Nephron progenitor cell (in vitro differentiated cells): ENCODE measurements at regions not wholly inside any gene's neighbourhood (a gene's known extent, or its start where the extent isn't known, plus 50 kb on each side); places are given as distances from the start of the nearest gene placed in this dataset.
"Not testable (repeated sequence)": the region's sequence is repeated elsewhere in the genome, so short reads cannot be mapped to it uniquely, and the experiment has no call there.

ENCODE experiments used
- DNase-seq: peaks from one replicate; pipeline ENCODE4 v3.0.0; 2021
- H3K27ac Mint-ChIP-seq: 2 replicates; pipeline ENCODE4 v1.8.0; 2021; ENCODE audit warnings: mild to moderate bottlenecking, moderate library complexity, mixed read lengths
- H3K27me3 Mint-ChIP-seq: 2 replicates; pipeline ENCODE4 v1.8.0; 2021; ENCODE audit warnings: mild to moderate bottlenecking, low read depth, mixed read lengths; ENCODE audit not compliant: poor library complexity
- H3K36me3 Mint-ChIP-seq: 2 replicates; pipeline ENCODE4 v1.8.0; 2021; ENCODE audit warnings: low read depth, mixed read lengths
- H3K4me1 Mint-ChIP-seq: 2 replicates; pipeline ENCODE4 v1.8.0; 2021; ENCODE audit warnings: mixed read lengths
- H3K4me3 Mint-ChIP-seq: 2 replicates; pipeline ENCODE4 v1.8.0; 2021; ENCODE audit warnings: mild to moderate bottlenecking, moderate library complexity, mixed read lengths
- H3K9me3 Mint-ChIP-seq: 2 replicates; pipeline ENCODE4 v1.8.0; 2021; ENCODE audit warnings: mild to moderate bottlenecking, moderate library complexity, mixed read lengths
- TF ChIP-seq, protein P1 (sequence below): fragments of 200-600 bp; sonication (generic); IDR thresholded peaks from 2 replicates; pipeline ENCODE4 v1.5.0; 2021; ENCODE audit warnings: antibody characterized with exemption

DNA sequence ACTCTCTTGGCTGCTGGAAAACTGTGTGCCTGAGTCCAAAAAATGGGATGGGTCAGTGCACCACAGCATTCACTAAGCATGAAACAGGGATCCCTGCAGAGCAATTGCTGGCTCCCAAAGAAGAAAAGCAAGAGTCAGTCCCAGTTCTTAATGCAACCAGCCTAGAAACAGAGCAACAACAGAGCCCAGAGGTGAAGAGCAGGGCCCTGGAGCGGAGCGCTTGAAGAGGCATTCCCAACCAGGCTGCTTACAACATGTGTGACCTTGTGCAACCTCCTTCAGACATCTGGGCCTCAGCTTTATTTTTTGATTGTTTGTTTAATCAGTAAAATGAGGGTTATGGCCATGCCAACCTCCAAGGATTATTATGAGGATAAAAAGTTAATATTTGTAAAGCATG, 543.7 kb upstream of the COBL start:
- TF ChIP-seq, protein P1, sequence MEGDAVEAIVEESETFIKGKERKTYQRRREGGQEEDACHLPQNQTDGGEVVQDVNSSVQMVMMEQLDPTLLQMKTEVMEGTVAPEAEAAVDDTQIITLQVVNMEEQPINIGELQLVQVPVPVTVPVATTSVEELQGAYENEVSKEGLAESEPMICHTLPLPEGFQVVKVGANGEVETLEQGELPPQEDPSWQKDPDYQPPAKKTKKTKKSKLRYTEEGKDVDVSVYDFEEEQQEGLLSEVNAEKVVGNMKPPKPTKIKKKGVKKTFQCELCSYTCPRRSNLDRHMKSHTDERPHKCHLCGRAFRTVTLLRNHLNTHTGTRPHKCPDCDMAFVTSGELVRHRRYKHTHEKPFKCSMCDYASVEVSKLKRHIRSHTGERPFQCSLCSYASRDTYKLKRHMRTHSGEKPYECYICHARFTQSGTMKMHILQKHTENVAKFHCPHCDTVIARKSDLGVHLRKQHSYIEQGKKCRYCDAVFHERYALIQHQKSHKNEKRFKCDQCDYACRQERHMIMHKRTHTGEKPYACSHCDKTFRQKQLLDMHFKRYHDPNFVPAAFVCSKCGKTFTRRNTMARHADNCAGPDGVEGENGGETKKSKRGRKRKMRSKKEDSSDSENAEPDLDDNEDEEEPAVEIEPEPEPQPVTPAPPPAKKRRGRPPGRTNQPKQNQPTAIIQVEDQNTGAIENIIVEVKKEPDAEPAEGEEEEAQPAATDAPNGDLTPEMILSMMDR, result no peak
- Mint-ChIP-seq H3K4me3 (no peak overlapping the region), H3K9me3 (no peaks in the 10 kb centered on the region), H3K4me1 (no peaks in the 10 kb centered on the region), H3K27ac (no peak overlapping the region), H3K27me3 (peaks cover 3% of the 10 kb centered on the region), H3K36me3 (no peaks in the 10 kb centered on the region)
- DNase-seq, result no peak

DNA sequence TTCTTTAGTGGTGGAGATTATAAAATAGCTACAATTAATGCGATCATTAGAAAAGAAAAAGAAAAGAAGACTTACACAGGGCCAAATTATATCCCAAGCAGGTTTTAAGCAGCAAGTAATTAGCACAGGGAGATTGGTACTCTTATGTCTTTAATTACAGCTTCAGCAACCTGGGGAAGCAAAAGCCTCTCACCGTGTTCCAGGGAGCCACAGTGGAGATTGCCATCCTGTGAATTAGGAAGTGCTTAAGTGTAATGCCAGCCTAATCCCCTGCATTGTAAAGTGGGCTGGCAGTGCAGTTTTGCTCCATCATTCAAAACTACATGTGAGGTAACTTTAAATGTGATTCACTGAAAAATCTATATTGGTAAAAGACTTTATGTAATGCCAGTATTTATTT, 533.5 kb upstream of the COBL start:
- Mint-ChIP-seq H3K27ac (no peak overlapping the region), H3K4me1 (no peaks in the 10 kb centered on the region), H3K36me3 (no peaks in the 10 kb centered on the region), H3K27me3 (no peaks in the 10 kb centered on the region), H3K9me3 (no peaks in the 10 kb centered on the region), H3K4me3 (no peak overlapping the region)
- TF ChIP-seq, protein P1, result no peak
- no peak for DNase-seq

DNA sequence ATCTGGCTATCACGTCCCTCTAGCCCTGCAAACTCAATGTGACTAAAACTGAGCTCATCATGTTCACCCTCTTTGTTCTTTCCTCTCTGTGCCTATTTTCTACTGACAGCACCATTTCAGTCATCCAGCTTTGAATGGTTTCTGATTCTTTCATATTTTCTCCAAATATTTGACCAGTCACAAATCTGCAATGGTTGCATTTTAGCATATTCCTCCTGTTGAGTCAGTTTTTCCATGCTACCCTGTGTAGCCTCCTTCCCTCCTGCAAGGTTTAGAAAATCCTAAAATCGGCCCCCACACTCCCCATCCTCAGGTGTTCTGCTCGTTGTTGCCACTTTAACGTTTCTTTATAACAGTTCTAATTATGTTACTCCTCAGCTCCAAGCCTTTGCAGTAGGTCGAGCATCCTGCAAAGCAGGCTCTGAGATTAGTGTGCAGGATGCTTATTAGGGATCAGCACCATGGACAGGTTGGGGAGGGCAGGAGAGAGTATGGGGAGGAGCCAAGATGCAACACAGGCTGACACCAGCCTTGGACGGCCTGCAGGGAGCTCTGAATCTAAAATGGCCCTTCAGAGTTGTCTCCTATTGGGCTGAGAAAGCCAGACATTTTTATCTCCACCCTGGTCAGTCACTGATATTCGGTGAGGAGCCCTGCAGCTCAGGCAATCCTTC, 531.0 kb upstream of the COBL start:
- Mint-ChIP-seq H3K27ac (no peak overlapping the region), H3K36me3 (no peaks in the 10 kb centered on the region), H3K4me1 (no peaks in the 10 kb centered on the region), H3K4me3 (no peak overlapping the region), H3K27me3 (no peaks in the 10 kb centered on the region), H3K9me3 (no peaks in the 10 kb centered on the region)
- peak; percentile 23 for DNase-seq
- TF ChIP-seq, protein P1, result no peak

DNA sequence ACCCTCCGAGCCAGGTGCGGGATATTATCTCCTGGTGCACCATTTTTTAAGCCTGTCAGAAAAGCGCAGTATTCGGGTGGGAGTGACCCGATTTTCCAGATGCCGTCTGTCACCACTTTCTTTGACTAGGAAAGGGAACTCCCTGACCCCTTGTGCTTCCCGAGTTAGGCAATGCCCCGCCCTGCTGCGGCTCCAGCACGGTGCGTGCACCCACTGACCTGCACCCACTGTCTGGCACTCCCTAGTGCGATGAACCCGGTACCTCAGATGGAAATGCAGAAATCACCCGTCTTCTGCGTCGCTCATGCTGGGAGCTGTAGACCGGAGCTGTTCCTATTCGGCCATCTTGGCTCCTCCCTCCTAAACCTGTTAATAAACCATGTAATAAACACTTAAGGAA, 522.5 kb upstream of the COBL start:
- not testable (repeated sequence) for H3K4me3 Mint-ChIP-seq, H3K27me3 Mint-ChIP-seq, H3K36me3 Mint-ChIP-seq, H3K4me1 Mint-ChIP-seq, H3K27ac Mint-ChIP-seq, DNase-seq
- peaks cover 19% of the 10 kb centered on the region for H3K9me3 Mint-ChIP-seq

DNA sequence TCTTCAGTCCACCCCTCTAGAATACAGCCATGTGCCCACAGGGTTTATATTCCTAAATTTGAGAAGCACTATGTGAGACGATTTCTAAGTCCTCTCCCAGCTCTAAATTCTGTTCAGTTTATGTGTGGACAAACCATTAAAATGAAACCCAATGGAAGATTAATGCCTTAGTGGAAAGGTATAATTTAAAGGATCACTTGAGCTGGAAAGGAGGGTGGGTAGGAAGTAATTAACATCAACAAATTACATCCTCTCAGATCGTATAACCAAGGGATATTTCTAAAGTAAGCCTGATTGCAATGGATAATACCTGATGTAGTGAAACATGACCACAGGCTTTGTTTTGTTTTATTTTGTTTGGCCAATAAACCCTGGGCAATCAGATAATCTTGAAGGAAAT, 511.0 kb upstream of the COBL start:
- TF ChIP-seq, protein P1, result no peak
- Mint-ChIP-seq H3K9me3 (peaks cover 20% of the 10 kb centered on the region), H3K27me3 (no peaks in the 10 kb centered on the region), H3K27ac (no peak overlapping the region), H3K4me3 (no peak overlapping the region), H3K4me1 (peaks cover 15% of the 10 kb centered on the region), H3K36me3 (no peaks in the 10 kb centered on the region)
- DNase-seq, result no peak

DNA sequence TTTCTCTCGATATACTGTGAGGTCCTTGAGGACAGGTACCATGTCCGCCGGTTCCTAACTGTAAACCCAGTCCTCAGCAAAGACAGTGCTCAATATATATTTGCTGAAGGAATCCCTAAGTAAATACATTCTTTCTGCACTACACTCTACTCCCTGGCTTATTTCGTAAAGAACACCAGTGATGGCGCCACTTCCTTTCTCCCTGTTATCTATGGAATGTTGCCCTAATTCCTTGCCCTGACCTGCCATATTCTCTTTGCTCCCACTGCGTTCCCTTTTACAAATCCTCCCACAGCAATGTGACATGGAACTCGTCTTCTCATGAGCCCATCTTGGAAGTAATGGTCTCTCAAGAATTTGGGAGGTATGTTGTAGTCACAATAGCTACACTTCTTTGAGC, 507.4 kb upstream of the COBL start:
- no peaks in the 10 kb centered on the region for H3K36me3 Mint-ChIP-seq

More for the DNA sequence above, 507.4 kb upstream of the COBL start:
- Mint-ChIP-seq H3K4me1 (peaks cover 15% of the 10 kb centered on the region), H3K27ac (no peak overlapping the region), H3K27me3 (no peaks in the 10 kb centered on the region), H3K4me3 (no peak overlapping the region), H3K9me3 (peaks cover 2% of the 10 kb centered on the region)
- TF ChIP-seq, protein P1, result no peak
- no peak for DNase-seq
